Right forelimb (tissue), 1 donor: ENCODE measurements at regions not wholly inside any gene's neighbourhood (a gene's known extent, or its start where the extent isn't known, plus 50 kb on each side); places are given as distances from the start of the nearest gene placed in this dataset.

Experiments used
- DNase-seq: peaks from one replicate; pipeline ENCODE4 v3.0.0-alpha.2; 2018

DNA sequence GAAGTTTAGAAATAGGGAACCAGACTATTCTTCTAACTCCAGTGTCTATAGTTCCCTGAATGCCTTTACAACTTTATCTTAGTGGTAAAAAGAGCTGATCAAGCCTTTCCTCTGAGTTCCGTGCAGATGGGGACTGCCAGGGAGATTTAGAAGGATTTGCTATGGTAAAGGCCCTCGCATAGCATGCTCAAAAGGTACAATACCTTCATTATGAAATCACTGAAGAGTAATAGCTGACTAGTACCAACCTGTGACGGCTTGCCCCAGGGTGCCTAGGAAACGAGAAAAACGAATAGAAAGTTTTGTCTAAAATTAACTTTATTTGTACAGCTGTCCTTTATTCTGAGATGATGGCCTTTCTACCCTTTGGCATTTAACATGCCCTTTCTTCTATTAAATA lies 150.1 kb upstream of the ARHGAP42 start:
- no peak for DNase-seq

DNA sequence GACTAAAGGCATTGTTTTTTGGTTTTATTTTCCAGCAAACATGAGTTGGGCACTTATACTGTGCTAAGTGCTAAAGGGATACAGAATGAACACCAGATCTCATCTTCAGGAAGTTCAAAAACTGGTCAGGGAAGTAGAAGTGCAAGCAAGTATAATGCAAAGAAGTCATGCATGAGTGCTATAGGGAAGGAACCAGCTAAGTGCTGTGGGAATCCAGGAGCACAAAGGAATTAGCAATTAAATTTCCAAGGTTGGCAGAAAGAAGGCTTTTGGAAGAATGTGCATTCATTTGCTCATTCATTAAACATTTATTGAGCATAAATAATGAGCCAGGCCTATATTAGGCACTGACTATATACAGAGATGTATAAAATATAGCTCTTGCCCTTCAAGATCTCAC lies 143.7 kb upstream of the ARHGAP42 start:
- no peak for DNase-seq

- no peak for DNase-seq
Observed at GRCh38 chr11:100545556-100545955, 141.5 kb upstream of the ARHGAP42 start.

GRCh38 chr11:100545970-100546369 lies 141.1 kb upstream of the ARHGAP42 start:
- DNase-seq: no peak

GRCh38 chr11:100546714-100547113 lies 140.4 kb upstream of the ARHGAP42 start:
- DNase-seq: no peak

DNA sequence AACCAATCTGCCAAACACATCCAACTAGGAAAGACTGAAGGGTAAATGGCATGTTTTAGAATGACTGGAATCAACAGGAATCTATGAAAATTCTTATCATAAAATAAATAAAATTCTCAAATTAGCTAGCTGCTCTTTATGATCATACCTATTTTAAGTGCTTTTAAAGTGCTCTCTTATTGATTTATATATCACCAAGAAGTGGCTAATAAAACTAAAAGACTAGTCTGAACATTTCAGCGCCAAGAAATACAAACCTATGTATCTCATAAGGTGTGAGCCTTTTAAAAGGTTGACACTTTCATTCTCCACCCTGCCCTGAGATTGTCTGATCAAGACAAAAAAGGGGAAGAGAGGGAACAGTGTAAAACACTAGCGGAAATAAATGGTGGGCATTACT lies 136.8 kb upstream of the ARHGAP42 start:
- DNase-seq: no peak

DNA sequence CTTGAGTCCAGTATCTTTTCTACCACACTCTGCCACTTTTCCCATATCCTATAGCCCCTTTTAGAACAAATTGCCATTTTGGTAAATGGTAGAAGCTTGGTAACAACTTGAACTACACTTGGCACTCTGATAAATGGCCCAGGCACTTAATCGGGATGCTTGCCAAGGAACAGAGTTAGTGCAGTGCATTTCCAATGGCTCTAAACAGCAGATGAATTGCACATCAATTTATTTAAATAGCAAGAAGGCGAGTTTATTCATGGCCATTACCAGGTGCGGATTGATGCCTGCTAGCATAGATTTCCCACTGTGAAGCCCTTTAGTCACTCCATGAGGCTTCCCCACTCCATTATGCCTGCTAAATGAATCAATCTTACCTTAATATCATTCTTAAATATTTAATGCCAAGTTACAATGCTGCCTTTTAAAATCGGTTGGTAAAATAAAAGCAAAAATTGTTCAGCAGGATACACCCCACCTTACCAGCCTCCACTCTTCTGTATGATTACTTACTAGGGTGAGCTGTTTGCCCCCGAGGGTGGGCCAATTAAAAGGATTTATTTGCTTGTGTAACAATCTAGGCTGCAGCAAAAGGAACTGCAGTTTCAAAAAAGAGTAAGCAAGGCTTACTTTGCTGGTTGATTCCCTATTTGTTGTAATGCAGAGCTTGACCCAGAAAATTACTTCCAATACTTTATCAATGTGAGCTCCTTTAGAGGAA lies 136.0 kb upstream of the ARHGAP42 start:
- DNase-seq: no peak

GRCh38 chr11:100555931-100556330 lies 131.2 kb upstream of the ARHGAP42 start:
- no peak for DNase-seq

DNA sequence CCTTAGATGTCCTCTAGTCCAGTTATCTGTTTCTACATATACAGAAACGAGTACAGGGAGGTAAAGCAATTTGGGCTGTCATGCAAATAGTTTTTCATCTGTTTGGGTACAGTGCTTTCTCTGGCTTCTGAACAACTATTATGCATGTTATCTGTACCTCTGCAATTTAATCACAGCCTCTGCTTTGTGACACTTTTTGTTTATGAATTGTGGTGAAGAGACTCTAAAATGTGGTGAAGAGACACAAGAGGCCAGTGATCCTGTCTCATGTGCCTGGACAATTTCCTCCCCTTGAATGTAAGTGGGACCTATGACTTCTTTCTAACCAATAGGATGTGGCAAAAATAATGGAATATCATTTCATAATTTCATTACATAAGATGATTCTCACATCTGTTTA lies 130.3 kb upstream of the ARHGAP42 start:
- no peak for DNase-seq

GRCh38 chr11:100557830-100558611 lies 129.1 kb upstream of the ARHGAP42 start:
- no peak for DNase-seq

- DNase-seq: no peak
Observed at GRCh38 chr11:100560606-100561005, 126.5 kb upstream of the ARHGAP42 start.

DNA sequence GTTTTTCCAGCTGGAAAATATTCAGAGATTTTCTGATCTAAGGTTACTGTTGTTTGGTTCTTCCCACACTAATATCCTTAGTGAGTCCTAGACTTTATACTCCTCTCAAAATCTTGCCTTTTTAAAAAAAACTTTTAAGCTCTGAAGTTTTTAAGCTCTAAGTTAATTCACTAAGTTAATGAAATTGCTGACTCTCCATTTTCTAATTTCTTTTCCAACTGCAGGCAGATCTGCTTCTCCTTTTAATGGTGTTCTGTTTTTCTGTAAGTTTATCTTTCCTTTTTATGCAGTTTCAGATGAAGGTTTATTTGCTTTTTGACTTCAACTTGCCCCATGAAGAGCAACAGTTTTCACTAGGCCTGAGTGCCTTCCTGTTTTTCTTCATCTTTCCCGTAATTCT lies 125.8 kb upstream of the ARHGAP42 start:
- DNase-seq: no peak

GRCh38 chr11:100562128-100562527 lies 125.0 kb upstream of the ARHGAP42 start:
- no peak for DNase-seq

DNA sequence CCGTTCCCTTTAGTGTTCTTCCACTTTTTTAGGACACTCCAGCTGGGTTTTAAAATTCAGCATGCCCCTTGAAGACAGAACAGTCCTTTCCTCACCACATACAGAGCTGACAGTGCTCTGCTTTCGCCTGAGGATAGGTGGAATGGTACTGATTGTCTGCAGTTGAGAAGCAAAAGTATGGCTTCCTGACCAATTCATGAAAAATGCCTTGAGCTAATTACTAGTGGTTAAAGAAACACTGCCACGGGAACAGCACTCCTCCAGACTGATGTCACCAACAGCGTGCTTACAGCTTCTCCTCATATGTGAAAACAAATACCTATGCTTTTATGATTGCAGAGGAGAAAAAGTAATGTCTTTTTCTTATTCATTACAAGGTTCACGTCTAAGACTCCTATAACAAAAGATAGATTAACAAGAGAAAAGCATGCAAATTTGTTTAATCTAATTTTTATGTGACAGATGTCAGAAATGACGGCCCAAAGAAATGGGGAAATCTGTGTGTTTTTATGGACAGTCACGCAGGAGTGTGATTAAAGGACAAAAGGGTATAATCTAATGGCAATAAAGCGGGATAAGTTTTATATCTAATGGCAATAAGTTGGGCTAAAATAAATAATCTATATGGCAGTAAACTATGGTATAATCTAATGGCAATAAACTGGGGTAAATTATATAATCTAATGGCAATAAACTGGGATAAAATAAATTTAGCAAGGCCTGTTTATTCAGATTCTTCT lies 123.4 kb upstream of the ARHGAP42 start:
- DNase-seq: no peak

- DNase-seq: no peak
Observed at GRCh38 chr11:100573911-100574513, 113.1 kb upstream of the ARHGAP42 start.

DNA sequence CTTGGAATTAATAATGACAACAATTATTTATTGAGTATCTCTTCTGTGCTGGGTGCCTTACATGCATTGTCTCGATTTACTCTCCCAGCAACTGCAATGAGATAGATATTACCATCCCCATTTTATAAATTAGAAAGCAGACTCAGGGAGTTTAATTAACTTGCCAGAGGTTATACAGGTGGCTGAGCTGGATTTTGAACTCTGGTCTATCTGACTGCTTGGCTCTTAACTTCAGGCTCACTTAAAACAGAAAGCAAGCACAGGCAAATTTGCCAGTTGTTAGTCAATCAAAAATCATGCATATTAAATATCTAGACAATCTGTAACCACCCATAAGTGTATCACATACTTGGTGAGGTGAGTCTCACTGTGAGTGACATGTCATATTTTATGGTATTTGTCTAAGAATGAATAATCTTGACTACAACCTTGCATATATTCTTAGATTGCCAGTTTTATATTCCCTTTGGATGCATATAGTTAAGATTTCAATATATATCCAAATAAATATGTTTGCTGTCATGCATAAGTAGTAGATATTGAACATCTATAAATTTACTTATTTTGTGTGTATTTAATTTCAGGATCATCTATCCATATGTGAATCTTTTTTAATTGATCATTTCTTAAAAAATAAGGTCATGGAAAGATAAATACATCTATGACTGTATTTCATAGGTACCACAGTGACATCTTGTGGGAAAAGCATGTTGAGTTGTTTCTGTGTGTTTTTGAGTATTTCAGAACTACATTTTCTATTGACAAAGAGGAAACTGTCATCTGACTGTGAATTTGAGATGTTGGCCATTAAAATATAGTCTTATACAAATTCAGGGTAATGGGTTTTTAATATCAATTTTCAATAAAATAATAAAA lies 112.0 kb upstream of the ARHGAP42 start:
- no peak for DNase-seq

- no peak for DNase-seq
Observed at GRCh38 chr11:100575860-100576717, 111.0 kb upstream of the ARHGAP42 start.

DNA sequence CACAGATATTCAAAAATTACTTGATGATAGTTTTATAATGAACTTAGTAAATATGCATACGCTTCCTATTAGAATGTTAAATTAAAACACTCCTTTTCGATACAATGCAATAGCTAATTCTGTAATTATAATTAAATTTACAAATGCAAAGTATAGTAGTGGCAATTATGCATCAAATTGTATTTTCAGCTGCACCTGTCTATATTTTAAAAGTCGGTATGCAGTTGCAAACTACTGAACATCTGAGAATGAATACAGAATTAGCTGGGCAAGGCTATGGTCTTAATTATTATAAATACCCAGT lies 110.4 kb upstream of the ARHGAP42 start:
- DNase-seq: no peak

GRCh38 chr11:100578831-100579311 lies 108.2 kb upstream of the ARHGAP42 start:
- no peak for DNase-seq

GRCh38 chr11:100581318-100581717 lies 105.8 kb upstream of the ARHGAP42 start:
- no peak for DNase-seq
